Jurkat, Clone E6-1 (cell line): ENCODE measurements at regions not wholly inside any gene's neighbourhood (a gene's known extent, or its start where the extent isn't known, plus 50 kb on each side); places are given as distances from the start of the nearest gene placed in this dataset.

Experiments used
- DNase-seq: peaks from one replicate; pipeline ENCODE4 v3.0.0-alpha.2; 2011; ENCODE audit warnings: low read depth, low spot score
- H3K4me3 ChIP-seq: 2 replicates; pipeline ENCODE4 v1.5.1; 2011; ENCODE audit warnings: mild to moderate bottlenecking, low read length, control low read depth, moderate library complexity

GRCh38 chr5:17425385-17426070 is 72.5 kb upstream of the TAF11L2 start:
- no peak overlapping the region for H3K4me3 ChIP-seq
- DNase-seq, result no peak

DNA sequence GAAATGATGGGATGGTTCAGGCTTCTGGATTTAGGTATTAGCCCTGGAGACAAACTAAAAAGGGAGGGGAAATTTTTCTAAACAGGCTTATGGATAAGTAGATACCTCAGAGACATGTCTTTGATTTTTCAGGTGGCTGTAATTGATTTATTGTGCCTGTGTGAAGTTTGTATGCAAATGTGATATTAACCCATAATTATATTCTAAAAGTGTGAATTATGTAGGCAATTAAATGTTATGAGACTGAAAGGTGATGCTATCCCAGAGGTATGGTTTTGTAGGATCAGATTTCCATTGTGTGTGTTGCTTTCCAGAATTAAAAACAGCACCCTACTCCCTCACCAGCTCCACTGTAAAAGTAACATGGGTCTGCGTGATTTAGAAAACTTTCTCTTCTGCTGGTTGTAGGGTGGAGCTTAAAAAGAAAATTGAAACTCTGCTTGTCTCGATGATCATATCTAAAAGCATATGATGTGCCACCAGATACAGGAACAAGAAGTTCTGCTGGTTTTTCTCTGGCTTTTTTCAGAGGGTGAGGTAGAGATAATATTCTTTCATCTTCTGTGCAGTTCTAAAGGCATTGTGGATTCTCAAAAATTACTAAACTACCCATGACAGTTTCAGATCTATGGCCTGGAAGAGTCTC is 71.8 kb upstream of the TAF11L2 start:
- no peak for DNase-seq
- H3K4me3 ChIP-seq, result no peak overlapping the region

DNA sequence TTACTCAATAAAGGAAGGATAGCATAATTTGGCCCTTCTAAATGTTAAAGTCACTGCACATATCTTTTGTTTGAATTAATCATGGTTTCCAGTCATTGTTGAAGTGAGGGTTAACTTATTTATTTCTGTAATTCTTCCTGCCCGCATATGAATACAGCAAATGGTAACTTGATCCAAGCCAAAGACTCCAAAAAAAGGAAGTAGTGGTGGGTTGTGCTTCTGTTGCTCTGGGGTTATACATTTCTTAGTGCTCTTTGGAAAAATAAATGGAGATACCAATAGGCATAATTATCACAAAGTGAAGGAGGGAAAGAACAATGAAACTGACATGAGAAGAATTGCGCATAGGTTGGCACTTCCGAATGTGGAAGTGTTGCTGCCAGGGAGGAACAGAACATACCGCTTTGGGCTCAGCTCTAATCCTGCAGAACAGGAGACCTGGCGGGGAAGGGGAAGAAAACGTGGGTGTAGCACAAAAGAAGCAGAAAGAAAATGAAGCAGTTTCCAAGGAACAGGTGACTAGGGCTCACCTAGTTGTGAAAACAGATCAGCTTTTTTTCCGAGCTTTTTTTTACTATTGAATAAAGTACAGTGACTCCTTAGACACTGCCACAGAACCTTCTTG is 69.7 kb upstream of the TAF11L2 start:
- no peak for DNase-seq

DNA sequence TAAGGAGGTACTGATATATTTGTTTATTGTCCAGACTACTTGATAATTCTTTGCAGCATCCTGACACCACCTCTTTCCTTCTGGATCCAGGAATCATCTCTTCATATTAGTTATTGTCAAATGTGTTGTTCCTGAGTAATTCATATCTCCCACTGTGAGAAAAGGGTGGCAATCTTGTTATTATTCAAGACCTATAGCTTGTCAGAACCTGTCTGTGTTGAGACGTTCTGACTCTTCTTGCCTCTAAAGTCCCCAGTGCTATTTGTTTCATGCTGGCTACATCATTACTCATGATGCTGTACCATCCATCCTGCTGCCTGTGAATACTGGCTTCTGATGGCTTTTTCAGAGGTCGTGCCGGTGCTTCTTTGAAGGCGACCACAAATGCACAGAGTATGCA is 68.7 kb upstream of the TAF11L2 start:
- no peak for DNase-seq
- H3K4me3 ChIP-seq, result no peak overlapping the region

More for the DNA sequence above, 69.7 kb upstream of the TAF11L2 start:
- H3K4me3 ChIP-seq, result no peak overlapping the region

DNA sequence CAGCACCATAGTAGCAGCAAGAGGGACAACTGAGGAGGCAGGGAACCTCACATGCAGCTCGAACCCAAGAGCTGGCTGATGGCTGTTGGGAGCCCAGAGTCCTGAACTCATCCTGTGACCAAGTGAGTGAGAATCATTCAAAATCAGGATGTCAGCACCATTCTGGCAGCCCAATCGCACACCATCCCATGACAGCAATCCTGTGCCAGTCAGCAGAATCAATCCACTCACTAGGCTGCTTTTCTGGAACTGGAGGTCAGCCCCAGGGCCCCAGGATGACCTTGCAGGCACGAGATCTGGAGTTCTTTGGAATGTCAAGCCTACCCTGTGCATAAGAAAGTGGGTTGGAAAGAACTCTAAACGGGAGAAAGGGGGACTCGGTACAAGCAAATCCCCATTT is 67.8 kb upstream of the TAF11L2 start:
- DNase-seq, result no peak

GRCh38 chr5:17431272-17432050 is 66.6 kb upstream of the TAF11L2 start:
- no peak for DNase-seq
- no peak overlapping the region for H3K4me3 ChIP-seq

More for the DNA sequence above, 67.8 kb upstream of the TAF11L2 start:
- H3K4me3 ChIP-seq, result no peak overlapping the region

DNA sequence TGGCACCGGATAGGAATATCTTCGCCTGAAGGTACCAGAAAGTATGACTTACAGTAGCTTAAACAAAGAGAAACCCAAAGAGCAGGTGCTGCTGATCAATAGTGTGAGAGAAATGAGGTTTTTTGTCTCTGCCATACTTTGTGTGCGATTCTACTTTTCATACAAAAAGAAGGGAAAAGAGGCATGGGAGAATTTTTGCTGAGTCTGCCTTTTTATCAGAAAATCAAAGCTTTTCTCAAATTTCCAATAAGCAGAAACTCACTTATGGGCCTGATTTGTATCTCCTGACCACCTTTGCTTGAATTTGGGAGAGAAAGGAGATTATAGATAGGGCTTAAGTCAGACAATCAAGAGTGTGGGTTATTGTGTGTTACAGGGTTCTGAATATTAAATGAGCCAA is 65.5 kb upstream of the TAF11L2 start:
- no peak for DNase-seq
- H3K4me3 ChIP-seq, result no peak overlapping the region

GRCh38 chr5:17433406-17433805 is 64.6 kb upstream of the TAF11L2 start:
- DNase-seq, result no peak
- no peak overlapping the region for H3K4me3 ChIP-seq

- no peak for DNase-seq
- no peak overlapping the region for H3K4me3 ChIP-seq
Observed at GRCh38 chr5:17434982-17435381, 63.0 kb upstream of the TAF11L2 start.

DNA sequence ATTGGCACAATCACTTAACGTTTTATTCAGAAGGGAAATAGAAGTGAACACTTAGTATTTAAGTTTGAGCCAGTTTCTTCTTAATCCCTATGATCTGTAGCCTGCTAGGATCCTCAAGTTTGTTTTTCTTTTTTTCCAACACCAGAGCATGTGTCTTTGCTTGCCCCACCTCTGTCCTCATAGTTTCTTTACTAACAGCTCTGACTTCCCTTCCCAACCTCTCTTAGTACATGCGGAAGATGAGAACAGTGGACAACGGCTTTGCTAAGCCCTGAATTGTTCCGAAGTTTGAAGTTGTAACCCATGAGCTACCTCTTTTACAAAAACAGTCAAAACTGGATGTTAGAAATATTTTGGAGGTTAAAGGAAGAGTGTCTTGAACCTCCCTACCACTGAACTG is 61.7 kb upstream of the TAF11L2 start:
- no peak for DNase-seq
- no peak overlapping the region for H3K4me3 ChIP-seq

- H3K4me3 ChIP-seq, result no peak overlapping the region
Observed at GRCh38 chr5:17436761-17437221, 61.2 kb upstream of the TAF11L2 start.

GRCh38 chr5:17438027-17438426 is 60.0 kb upstream of the TAF11L2 start:
- H3K4me3 ChIP-seq, result no peak overlapping the region
- no peak for DNase-seq

More at GRCh38 chr5:17436761-17437221, 61.2 kb upstream of the TAF11L2 start:
- DNase-seq, result no peak

- DNase-seq, result no peak
- no peak overlapping the region for H3K4me3 ChIP-seq
Observed at GRCh38 chr5:17439956-17440355, 58.1 kb upstream of the TAF11L2 start.

DNA sequence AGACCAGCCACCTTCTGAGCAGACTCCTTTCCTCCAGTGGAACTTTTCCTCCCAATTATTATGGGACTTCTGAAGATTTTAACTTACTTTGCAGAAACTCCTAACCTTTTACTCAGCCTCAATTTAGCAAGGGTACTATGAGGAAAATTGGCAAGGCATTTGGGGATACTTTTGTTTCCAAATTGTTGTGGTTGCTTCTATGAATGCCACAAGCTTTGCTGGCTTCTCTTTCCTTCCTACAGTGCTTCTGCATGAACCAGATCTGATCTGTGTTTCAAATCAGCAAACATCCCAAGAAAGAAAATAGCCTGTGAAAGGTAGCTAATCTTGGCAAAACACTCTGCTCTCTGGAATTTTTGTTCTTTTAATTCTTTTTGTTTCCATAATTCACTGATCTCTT is 57.3 kb upstream of the TAF11L2 start:
- DNase-seq, result no peak
- H3K4me3 ChIP-seq, result no peak overlapping the region

DNA sequence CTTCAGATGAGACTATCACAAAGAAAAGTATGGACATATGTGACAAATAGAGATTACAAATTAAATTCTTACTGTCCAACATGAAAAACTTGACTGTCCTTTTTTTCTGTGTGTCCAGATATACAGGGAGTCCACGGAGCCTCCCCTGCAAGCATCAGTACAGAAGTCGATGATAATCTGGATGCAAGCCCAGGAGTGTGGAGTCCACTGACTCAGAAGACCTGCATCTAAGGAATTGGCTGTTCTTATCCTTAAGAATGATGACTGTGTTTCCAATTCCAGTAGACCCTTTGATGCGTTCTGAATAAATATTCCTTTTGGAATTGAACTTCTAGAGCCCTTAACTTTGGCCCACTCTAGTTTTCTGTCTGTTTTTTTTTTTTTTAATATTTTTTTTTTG is 56.7 kb upstream of the TAF11L2 start:
- H3K4me3 ChIP-seq, result no peak overlapping the region
- DNase-seq, result no peak

DNA sequence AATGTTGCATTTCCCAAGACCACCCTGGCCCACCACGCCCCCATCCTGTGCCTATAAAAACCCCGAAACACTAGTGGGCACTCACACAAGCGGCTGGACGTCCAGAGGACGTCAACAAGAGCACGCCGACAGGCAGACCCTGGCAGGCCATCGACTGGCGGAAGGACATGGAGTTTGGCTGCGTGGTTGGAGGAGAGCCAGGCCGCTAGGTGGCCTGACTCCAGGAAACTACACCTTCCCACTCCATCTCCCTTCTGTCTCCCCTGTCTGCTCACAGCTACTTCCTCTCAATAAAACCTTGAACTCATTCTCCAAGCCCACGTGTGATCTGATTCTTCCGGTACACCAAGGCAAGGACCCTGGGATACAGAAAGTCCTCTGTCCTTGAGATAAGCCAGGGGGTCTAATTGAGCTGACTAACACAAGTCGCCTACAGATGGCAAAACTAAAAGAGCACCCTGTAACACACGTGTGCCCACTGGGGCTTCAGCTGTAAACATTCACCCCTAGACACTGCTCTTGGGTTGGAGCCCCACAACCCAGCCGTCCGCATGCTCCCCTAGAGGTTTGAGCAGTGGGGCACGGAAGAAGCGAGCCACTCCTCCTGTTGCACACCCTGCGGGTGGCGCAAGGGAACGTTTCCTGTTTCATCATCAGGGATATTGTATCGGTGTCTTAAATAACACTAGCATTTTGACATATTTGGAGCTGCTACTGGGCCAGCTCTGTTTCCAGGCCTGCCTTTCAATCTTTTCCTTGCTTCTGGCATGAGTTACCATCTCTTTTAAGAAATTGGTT is 54.5 kb upstream of the TAF11L2 start:
- H3K4me3 ChIP-seq, result no peak overlapping the region
- no peak for DNase-seq

- H3K4me3 ChIP-seq, result no peak overlapping the region
- no peak for DNase-seq
Observed at GRCh38 chr5:17444496-17444895, 53.5 kb upstream of the TAF11L2 start.

- no peak for DNase-seq
Observed at GRCh38 chr5:17445185-17445584, 52.8 kb upstream of the TAF11L2 start.

More at GRCh38 chr5:17445185-17445584, 52.8 kb upstream of the TAF11L2 start:
- no peak overlapping the region for H3K4me3 ChIP-seq
